ENCODE measurements at regions not wholly inside any gene's neighbourhood (a gene's known extent, or its start where the extent isn't known, plus 50 kb on each side); places are given as distances from the start of the nearest gene placed in this dataset.

DNA sequence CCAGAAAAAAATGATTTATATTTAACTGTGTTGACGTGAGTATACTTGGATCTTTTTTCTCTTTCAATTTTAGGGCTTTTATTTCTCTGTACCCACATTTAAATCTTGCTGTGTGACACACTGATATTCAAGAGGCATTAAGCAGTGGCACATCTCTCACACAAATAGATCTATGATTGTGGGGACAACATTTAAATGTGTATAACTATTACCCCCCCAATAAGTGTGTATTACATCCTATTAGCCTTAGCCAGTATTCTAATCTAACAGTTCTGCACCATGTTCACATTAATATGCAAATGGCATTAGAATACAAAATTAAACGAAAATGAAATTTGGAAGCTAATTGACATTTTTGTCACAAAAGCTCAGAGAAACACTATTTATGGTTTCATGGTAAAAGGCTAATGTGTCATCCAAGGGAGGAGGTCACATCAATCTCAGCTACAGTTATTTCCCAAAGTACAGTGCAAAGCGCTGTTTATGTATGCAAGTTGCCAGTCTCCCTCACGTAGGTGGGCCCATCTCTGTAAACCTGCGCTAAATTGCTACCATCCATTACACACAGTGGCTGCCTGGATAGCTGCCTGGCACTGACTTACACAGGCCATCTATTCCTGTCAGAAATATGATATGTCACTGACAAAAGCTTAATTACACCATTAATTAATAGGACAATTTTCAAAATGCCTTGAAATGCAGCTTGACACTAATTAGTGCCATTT lies 984.7 kb upstream of the PCDH9 start:
- TF ChIP-seq CREB1 (IDR thresholded peaks at IDR 0.05; ENCODE audit: low read depth) (no peak), TCF12 (IDR thresholded peaks at IDR 0.05; ENCODE audit: low read depth) (no peak), TAF1 (IDR thresholded peaks at IDR 0.05; ENCODE audit: low read depth) (no peak)
